ENCODE measurements at regions not wholly inside any gene's neighbourhood (a gene's known extent, or its start where the extent isn't known, plus 50 kb on each side); places are given as distances from the start of the nearest gene placed in this dataset.

DNA sequence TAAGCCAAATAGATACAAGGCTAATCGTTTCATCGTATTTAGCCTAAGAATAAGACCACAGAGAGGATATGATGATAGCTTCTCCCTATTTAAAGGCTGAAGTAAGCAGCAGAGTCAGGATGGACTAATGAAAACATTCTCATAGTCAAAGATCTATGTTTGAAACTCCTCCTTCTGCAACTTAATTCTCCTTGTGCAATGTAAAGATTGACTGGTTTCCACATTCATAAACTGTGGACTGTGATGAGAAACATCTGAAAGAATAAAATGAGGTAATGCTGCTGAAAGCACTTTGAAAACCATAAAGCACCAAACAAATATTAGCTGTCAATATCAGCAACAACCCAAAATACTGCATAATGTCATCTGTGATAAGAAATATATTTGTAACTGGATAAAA, 361.9 kb downstream of the CSNK1G3 start:
- H3K4me3 ChIP-seq (IDR thresholded peaks at IDR 0.05; ENCODE audit: insufficient read depth, low read depth, low read length), result no peak overlapping the region
- no peaks in the 10 kb centered on the region for H4K20me1 ChIP-seq (ENCODE audit: insufficient read depth)
- no peaks in the 10 kb centered on the region for H3K79me2 ChIP-seq (ENCODE audit: insufficient read depth, low read depth)
- no peaks in the 10 kb centered on the region for H3K4me1 ChIP-seq (ENCODE audit: low read depth, poor library complexity, severe bottlenecking)
- H3K4me2 ChIP-seq, result no peak overlapping the region
- no peaks in the 10 kb centered on the region for H3K27me3 ChIP-seq (ENCODE audit: insufficient read depth, low read depth)
- no peaks in the 10 kb centered on the region for H3K36me3 ChIP-seq (ENCODE audit: insufficient read depth)
- no peak overlapping the region for H3K27ac ChIP-seq
- no peak overlapping the region for H3K9ac ChIP-seq
- H2AFZ ChIP-seq (ENCODE audit: low read depth), result no peak overlapping the region
- TF ChIP-seq, protein P1, sequence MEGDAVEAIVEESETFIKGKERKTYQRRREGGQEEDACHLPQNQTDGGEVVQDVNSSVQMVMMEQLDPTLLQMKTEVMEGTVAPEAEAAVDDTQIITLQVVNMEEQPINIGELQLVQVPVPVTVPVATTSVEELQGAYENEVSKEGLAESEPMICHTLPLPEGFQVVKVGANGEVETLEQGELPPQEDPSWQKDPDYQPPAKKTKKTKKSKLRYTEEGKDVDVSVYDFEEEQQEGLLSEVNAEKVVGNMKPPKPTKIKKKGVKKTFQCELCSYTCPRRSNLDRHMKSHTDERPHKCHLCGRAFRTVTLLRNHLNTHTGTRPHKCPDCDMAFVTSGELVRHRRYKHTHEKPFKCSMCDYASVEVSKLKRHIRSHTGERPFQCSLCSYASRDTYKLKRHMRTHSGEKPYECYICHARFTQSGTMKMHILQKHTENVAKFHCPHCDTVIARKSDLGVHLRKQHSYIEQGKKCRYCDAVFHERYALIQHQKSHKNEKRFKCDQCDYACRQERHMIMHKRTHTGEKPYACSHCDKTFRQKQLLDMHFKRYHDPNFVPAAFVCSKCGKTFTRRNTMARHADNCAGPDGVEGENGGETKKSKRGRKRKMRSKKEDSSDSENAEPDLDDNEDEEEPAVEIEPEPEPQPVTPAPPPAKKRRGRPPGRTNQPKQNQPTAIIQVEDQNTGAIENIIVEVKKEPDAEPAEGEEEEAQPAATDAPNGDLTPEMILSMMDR (conservative IDR thresholded peaks at IDR 0.05; ENCODE audit: low read depth, low read length), result no peak

DNA sequence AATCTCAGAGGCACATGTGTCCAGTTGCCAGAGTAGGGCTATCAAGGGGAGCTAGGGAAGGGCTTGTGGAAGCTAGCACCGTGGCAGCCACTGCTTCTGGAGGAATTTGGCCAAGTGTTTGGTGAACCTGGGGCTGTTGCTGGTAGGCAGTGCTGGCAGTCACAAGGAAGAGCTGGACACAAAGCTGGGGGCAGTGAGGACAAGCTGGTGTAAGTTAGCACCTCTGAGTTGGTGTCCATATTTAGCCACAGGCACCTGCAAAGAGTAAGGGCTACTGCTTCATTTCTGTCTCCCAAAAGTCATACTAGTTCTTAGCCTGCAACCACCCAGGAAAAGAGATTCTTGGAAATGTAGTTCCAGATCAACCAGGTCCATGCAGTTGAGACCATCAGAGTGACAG, 359.4 kb downstream of the CSNK1G3 start:
- no peak overlapping the region for H3K9ac ChIP-seq
- no peak overlapping the region for H3K4me3 ChIP-seq (IDR thresholded peaks at IDR 0.05; ENCODE audit: insufficient read depth, low read depth, low read length)
- H3K36me3 ChIP-seq (ENCODE audit: insufficient read depth), result no peaks in the 10 kb centered on the region
- TF ChIP-seq, protein P1 (conservative IDR thresholded peaks at IDR 0.05; ENCODE audit: low read depth, low read length), result no peak
- no peak overlapping the region for H3K27ac ChIP-seq
- no peaks in the 10 kb centered on the region for H4K20me1 ChIP-seq (ENCODE audit: insufficient read depth)
- H3K4me2 ChIP-seq, result no peak overlapping the region
- no peak overlapping the region for H2AFZ ChIP-seq (ENCODE audit: low read depth)
- no peaks in the 10 kb centered on the region for H3K27me3 ChIP-seq (ENCODE audit: insufficient read depth, low read depth)
- H3K79me2 ChIP-seq (ENCODE audit: insufficient read depth, low read depth), result no peaks in the 10 kb centered on the region
- no peaks in the 10 kb centered on the region for H3K4me1 ChIP-seq (ENCODE audit: low read depth, poor library complexity, severe bottlenecking)

DNA sequence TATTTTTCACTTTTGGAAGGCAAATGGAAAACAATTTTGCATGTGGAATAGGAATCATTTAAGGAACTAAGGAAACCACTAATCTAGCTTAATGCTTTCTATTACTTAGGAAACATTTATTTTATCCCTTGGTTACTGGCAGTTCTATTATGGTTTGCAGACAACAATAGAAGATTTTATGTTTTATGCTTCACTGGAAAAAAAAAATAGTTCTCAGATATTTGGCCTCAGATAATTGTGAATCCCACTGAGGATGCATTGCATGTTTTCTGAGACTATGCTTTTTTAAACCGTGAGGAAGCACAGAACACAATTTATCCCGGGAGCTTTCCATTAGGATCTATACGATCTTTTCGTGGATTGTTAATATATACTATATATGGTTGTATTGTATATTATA, 356.9 kb downstream of the CSNK1G3 start:
- Histone ChIP-seq H4K20me1 (ENCODE audit: insufficient read depth) (no peaks in the 10 kb centered on the region), H3K79me2 (ENCODE audit: insufficient read depth, low read depth) (no peaks in the 10 kb centered on the region), H3K4me1 (ENCODE audit: low read depth, poor library complexity, severe bottlenecking) (no peaks in the 10 kb centered on the region), H3K27me3 (ENCODE audit: insufficient read depth, low read depth) (no peaks in the 10 kb centered on the region), H3K9ac (no peak overlapping the region), H3K27ac (no peak overlapping the region), H2AFZ (ENCODE audit: low read depth) (no peak overlapping the region), H3K4me2 (no peak overlapping the region), H3K4me3 (IDR thresholded peaks at IDR 0.05; ENCODE audit: insufficient read depth, low read depth, low read length) (no peak overlapping the region), H3K36me3 (ENCODE audit: insufficient read depth) (no peaks in the 10 kb centered on the region)
- TF ChIP-seq, protein P1 (conservative IDR thresholded peaks at IDR 0.05; ENCODE audit: low read depth, low read length), result no peak

DNA sequence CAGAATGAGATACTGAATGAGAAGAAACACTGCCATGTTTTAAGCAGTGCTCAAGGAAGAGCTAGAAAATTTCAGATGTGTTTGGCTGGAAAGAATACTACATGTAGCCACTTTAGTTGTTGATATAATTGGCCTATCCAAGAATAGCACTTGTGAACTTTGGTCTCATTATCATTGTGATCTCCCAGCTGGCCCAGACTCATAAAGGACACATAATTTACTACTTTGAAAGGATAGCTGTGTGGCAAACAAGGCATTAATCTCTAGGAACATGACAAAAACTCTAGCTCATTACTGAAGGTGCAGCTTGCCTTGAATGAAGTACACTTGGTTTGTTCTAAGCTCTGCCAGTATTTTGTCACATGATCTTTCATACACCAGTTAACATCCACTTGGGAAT, 356.3 kb downstream of the CSNK1G3 start:
- Histone ChIP-seq H3K36me3 (ENCODE audit: insufficient read depth) (no peaks in the 10 kb centered on the region), H4K20me1 (ENCODE audit: insufficient read depth) (no peaks in the 10 kb centered on the region), H3K4me1 (ENCODE audit: low read depth, poor library complexity, severe bottlenecking) (no peaks in the 10 kb centered on the region), H3K4me2 (no peak overlapping the region), H3K27me3 (ENCODE audit: insufficient read depth, low read depth) (no peaks in the 10 kb centered on the region), H3K79me2 (ENCODE audit: insufficient read depth, low read depth) (no peaks in the 10 kb centered on the region), H3K4me3 (IDR thresholded peaks at IDR 0.05; ENCODE audit: insufficient read depth, low read depth, low read length) (no peak overlapping the region), H3K27ac (no peak overlapping the region), H2AFZ (ENCODE audit: low read depth) (no peak overlapping the region), H3K9ac (no peak overlapping the region)
- TF ChIP-seq, protein P1 (conservative IDR thresholded peaks at IDR 0.05; ENCODE audit: low read depth, low read length), result no peak

DNA sequence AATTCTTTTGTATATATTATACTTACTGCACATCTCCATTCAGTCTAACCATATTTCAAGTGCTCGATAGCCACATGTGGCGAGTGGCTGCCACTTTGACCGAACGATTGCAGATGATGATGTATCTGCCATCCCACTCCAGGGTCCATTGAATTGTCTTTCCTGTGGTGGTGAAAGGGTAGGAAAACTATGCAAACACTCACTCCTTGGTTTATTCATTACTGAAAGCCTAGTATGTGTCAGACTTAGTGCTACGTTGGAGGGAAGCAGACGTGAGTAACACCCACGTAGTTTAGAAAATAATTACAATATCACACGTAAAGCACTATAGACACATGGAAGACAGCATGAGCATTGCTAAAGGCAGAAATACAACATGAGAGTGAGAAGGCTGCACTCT, 353.7 kb downstream of the CSNK1G3 start:
- no peak overlapping the region for H3K4me3 ChIP-seq (IDR thresholded peaks at IDR 0.05; ENCODE audit: insufficient read depth, low read depth, low read length)
- H2AFZ ChIP-seq (ENCODE audit: low read depth), result no peak overlapping the region
- no peak overlapping the region for H3K4me2 ChIP-seq
- H3K36me3 ChIP-seq (ENCODE audit: insufficient read depth), result no peaks in the 10 kb centered on the region
- no peaks in the 10 kb centered on the region for H4K20me1 ChIP-seq (ENCODE audit: insufficient read depth)
- no peak overlapping the region for H3K9ac ChIP-seq
- no peak overlapping the region for H3K27ac ChIP-seq
- no peaks in the 10 kb centered on the region for H3K79me2 ChIP-seq (ENCODE audit: insufficient read depth, low read depth)
- no peaks in the 10 kb centered on the region for H3K4me1 ChIP-seq (ENCODE audit: low read depth, poor library complexity, severe bottlenecking)
- TF ChIP-seq, protein P1 (conservative IDR thresholded peaks at IDR 0.05; ENCODE audit: low read depth, low read length), result no peak
- H3K27me3 ChIP-seq (ENCODE audit: insufficient read depth, low read depth), result no peaks in the 10 kb centered on the region
